ENCODE measurements at regions not wholly inside any gene's neighbourhood (a gene's known extent, or its start where the extent isn't known, plus 50 kb on each side); places are given as distances from the start of the nearest gene placed in this dataset.

- no peaks in the 10 kb centered on the region for H4K20me1 ChIP-seq (ENCODE audit: insufficient read depth, low read length)
- H3K36me3 ChIP-seq (replicated peaks in 1 of 2; ENCODE audit: control insufficient read depth in 1 of 2, insufficient read depth in 2 of 2, low read length in 2 of 2), result no peaks in the 10 kb centered on the region
- no peak overlapping the region for H3K27ac ChIP-seq (ENCODE audit: extremely low read length, insufficient read depth, low read length)
- no peak overlapping the region for H2AFZ ChIP-seq (ENCODE audit: low read length)
- no peak for TF ChIP-seq DR1 (CRISPR knock-in tag; IDR thresholded peaks at IDR 0.05)
- no peak for TF ChIP-seq ZNF720 (CRISPR knock-in tag; IDR thresholded peaks at IDR 0.05)
- TF ChIP-seq ZNF749 (CRISPR knock-in tag; IDR thresholded peaks at IDR 0.05; ENCODE audit: borderline replicate concordance), result no peak
- TF ChIP-seq XBP1 (CRISPR knock-in tag; IDR thresholded peaks at IDR 0.05), result no peak
- no peak for TF ChIP-seq ETS1 (CRISPR knock-in tag; IDR thresholded peaks at IDR 0.05)
- TF ChIP-seq NKX3-1 (CRISPR knock-in tag; IDR thresholded peaks at IDR 0.05), result no peak
- TF ChIP-seq RARA (CRISPR knock-in tag; IDR thresholded peaks at IDR 0.05), result no peak
- no peak for TF ChIP-seq JDP2 (CRISPR knock-in tag; IDR thresholded peaks at IDR 0.05; ENCODE audit: borderline replicate concordance)
- TF ChIP-seq MAF1 (CRISPR knock-in tag; IDR thresholded peaks at IDR 0.05; ENCODE audit: borderline replicate concordance), result no peak
- TF ChIP-seq TBX2 (CRISPR knock-in tag; IDR thresholded peaks at IDR 0.05; ENCODE audit: borderline replicate concordance), result no peak
- DNase-seq (ENCODE audit: low spot score) (no peak), FAIRE-seq (no peak), ATAC-seq (no peak)
- WGBS (ENCODE audit: low lambda C conversion rate), result 67% methylated on average over 3 of the region's 3 CpGs
- H3K4me1 ChIP-seq (ENCODE audit: insufficient read depth, low read length), result no peaks in the 10 kb centered on the region
- ChIA-PET POLR2A (no interaction called here), CTCF (ENCODE audit: low intra/inter-chr PET ratio, low total read pairs) (no interaction called here)
- BruUV-seq (replicated peaks), result no TSS peak
- no peak overlapping the region for H3K4me2 ChIP-seq (ENCODE audit: low read depth, low read length)
- in situ Hi-C loops (cut with HindIII; ENCODE audit: extremely low pct_ligation_motif_present, low pct_unique_long_range_greater_than_20kb) (no loop called here), intact Hi-C loops (cut with micrococcal nuclease; ENCODE audit: unreplicated experiment) (no loop called here)
- no peak overlapping the region for H3K4me3 ChIP-seq (replicated peaks in 1 of 3; ENCODE audit: insufficient read depth in 1 of 3, low read depth in 2 of 3, low read length in 3 of 3)
- no peaks in the 10 kb centered on the region for H3K27me3 ChIP-seq (ENCODE audit: control insufficient read depth in 1 of 2, insufficient read depth in 2 of 2, low read length in 2 of 2)
- no peaks in the 10 kb centered on the region for H3K9me3 ChIP-seq (ENCODE audit: low read length)
- H3K9ac ChIP-seq (ENCODE audit: insufficient read depth, low read depth, low read length), result no peak overlapping the region
- no peaks in the 10 kb centered on the region for H3K79me2 ChIP-seq (ENCODE audit: insufficient read depth, low read length)
These were observed 71.1 kb downstream of the LYZL4 start for GRCh38 chr3:42339321-42339720.

- H3K27me3 ChIP-seq (ENCODE audit: control insufficient read depth in 1 of 2, insufficient read depth in 2 of 2, low read length in 2 of 2), result no peaks in the 10 kb centered on the region; a peak in 1 of 5 replicates
These were observed 70.1 kb upstream of the CCK start for GRCh38 chr3:42336103-42336502.

More at GRCh38 chr3:42336103-42336502, 70.1 kb upstream of the CCK start:
- H3K4me1 ChIP-seq (ENCODE audit: insufficient read depth, low read length), result no peaks in the 10 kb centered on the region
- FAIRE-seq (no peak), ATAC-seq (peak; percentile 33; the same call in 1 of the 3 replicates), DNase-seq (ENCODE audit: low spot score) (no peak)
- no peaks in the 10 kb centered on the region for H3K79me2 ChIP-seq (ENCODE audit: insufficient read depth, low read length)
- ChIA-PET POLR2A (no interaction called here), CTCF (ENCODE audit: low intra/inter-chr PET ratio, low total read pairs) (no interaction called here)
- intact Hi-C loops (cut with micrococcal nuclease; ENCODE audit: unreplicated experiment), result no loop called here
- H3K4me3 ChIP-seq (replicated peaks in 1 of 3; ENCODE audit: insufficient read depth in 1 of 3, low read depth in 2 of 3, low read length in 3 of 3), result no peak overlapping the region
- no peak overlapping the region for H3K27ac ChIP-seq (ENCODE audit: extremely low read length, insufficient read depth, low read length)
- H2AFZ ChIP-seq (ENCODE audit: low read length), result no peak overlapping the region
- H3K9ac ChIP-seq (ENCODE audit: insufficient read depth, low read depth, low read length), result no peak overlapping the region
- no peaks in the 10 kb centered on the region for H3K36me3 ChIP-seq (replicated peaks in 1 of 2; ENCODE audit: control insufficient read depth in 1 of 2, insufficient read depth in 2 of 2, low read length in 2 of 2)
- no TSS peak for BruUV-seq (replicated peaks)
- WGBS (ENCODE audit: low lambda C conversion rate), result 0% methylated on average over 1 of the region's 1 CpG
- TF ChIP-seq CREM (IDR thresholded peaks at IDR 0.05), result no peak
- no peak for TF ChIP-seq CREM (CRISPR knock-in tag; IDR thresholded peaks at IDR 0.05)
- TF ChIP-seq ZBTB44 (CRISPR knock-in tag; IDR thresholded peaks at IDR 0.05), result no peak
- no peak for TF ChIP-seq NFKBIZ (CRISPR knock-in tag; IDR thresholded peaks at IDR 0.05)
- TF ChIP-seq BHLHE40 (IDR thresholded peaks at IDR 0.05; ENCODE audit: low read length), result no peak
- TF ChIP-seq ZNF317 (CRISPR knock-in tag; IDR thresholded peaks at IDR 0.05), result peak; percentile 79
- no peak for TF ChIP-seq TIGD3 (CRISPR knock-in tag; IDR thresholded peaks at IDR 0.05; ENCODE audit: borderline replicate concordance)
- H3K9me3 ChIP-seq (ENCODE audit: low read length), result no peaks in the 10 kb centered on the region
- no peaks in the 10 kb centered on the region for H4K20me1 ChIP-seq (ENCODE audit: insufficient read depth, low read length)
- in situ Hi-C loops (cut with HindIII; ENCODE audit: extremely low pct_ligation_motif_present, low pct_unique_long_range_greater_than_20kb), result no loop called here
- H3K4me2 ChIP-seq (ENCODE audit: low read depth, low read length), result no peak overlapping the region
